SJCRH30 (cell line): ENCODE measurements at regions not wholly inside any gene's neighbourhood (a gene's known extent, or its start where the extent isn't known, plus 50 kb on each side); places are given as distances from the start of the nearest gene placed in this dataset.
A peak's percentile ranks its signal among the peaks of the same experiment; 100 is the strongest.

ENCODE experiments used
- DNase-seq, 2 experiments: peaks; one replicate each; pipeline ENCODE4 v3.0.0-alpha.2; 2015 to 2020
- H3K27ac ChIP-seq: fragments of 250-450 bp; sonication (Bioruptor Pico); 2 replicates; pipeline ENCODE4 v1.5.1; 2020; ENCODE audit warnings: mild to moderate bottlenecking, moderate library complexity
- H3K27me3 ChIP-seq: fragments of 250-450 bp; sonication (Bioruptor Pico); 2 replicates; pipeline ENCODE4 v1.5.1; 2020; ENCODE audit warnings: mild to moderate bottlenecking, moderate library complexity
- H3K36me3 ChIP-seq: fragments of 250-450 bp; sonication (Bioruptor Pico); 2 replicates; pipeline ENCODE4 v1.5.1; 2020; ENCODE audit warnings: mild to moderate bottlenecking, moderate library complexity
- H3K4me1 ChIP-seq: fragments of 250-450 bp; sonication (Bioruptor Pico); 2 replicates; pipeline ENCODE4 v1.5.1; 2020; ENCODE audit warnings: mild to moderate bottlenecking, moderate library complexity
- H3K4me3 ChIP-seq: fragments of 250-450 bp; sonication (Bioruptor Pico); 2 replicates; pipeline ENCODE4 v1.5.1; 2020; ENCODE audit warnings: mild to moderate bottlenecking, moderate library complexity
- H3K9me3 ChIP-seq: fragments of 250-450 bp; sonication (Bioruptor Pico); replicated peaks from 2 replicates; pipeline ENCODE4 v1.5.1; 2020; ENCODE audit warnings: mild to moderate bottlenecking, moderate library complexity

DNA sequence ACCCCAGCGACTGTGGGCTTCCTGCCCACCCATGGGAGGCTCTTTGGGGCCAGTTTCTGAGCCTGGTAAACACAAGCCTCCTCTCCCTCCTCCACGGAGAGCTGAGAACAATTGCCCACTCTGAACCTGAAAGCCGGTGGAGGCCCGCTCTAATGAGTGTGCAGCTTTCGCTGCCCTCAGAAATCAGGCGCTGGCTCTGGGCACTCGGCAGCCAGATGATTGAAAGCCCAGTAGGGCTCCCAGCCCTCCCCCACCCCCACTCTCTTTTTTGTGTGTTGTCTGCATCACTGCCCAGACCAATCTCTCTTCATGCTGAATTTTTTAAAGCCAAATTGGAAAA is 438.9 kb downstream of the RPS24 start:
- no peaks in the 10 kb centered on the region for H3K9me3 ChIP-seq
- no peak overlapping the region for H3K27ac ChIP-seq
- H3K4me3 ChIP-seq, result no peak overlapping the region
- no peaks in the 10 kb centered on the region for H3K4me1 ChIP-seq
- no peaks in the 10 kb centered on the region for H3K36me3 ChIP-seq
- no peaks in the 10 kb centered on the region for H3K27me3 ChIP-seq
- DNase-seq, result no peak

DNA sequence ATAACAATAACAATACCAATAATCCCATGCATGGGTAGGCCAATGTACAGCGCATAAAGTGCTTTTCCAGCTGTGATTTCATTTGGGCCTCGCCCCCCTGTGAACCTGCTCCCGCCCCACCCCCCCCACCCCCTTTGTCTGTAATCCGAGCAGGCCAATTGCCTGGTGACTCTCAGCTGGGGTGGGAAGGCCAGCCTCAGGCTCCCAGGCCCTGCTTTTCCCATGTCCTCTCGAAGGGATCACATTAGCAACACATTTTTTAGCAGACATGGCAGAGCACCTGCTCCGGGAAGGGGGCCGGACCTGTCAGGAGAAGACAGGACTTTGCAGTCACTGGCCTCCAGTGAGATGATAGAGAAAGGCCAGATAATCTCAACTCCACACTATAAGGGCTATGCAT is 439.3 kb downstream of the RPS24 start:
- Histone ChIP-seq H3K27ac (no peak overlapping the region), H3K9me3 (no peaks in the 10 kb centered on the region), H3K36me3 (no peaks in the 10 kb centered on the region), H3K4me3 (no peak overlapping the region), H3K27me3 (no peaks in the 10 kb centered on the region), H3K4me1 (no peaks in the 10 kb centered on the region)
- DNase-seq, result no peak

GRCh38 chr10:78474743-78475142 is 441.1 kb downstream of the RPS24 start:
- no peak overlapping the region for H3K27ac ChIP-seq
- no peak overlapping the region for H3K4me3 ChIP-seq
- DNase-seq, result no peak
- H3K36me3 ChIP-seq, result no peaks in the 10 kb centered on the region
- H3K9me3 ChIP-seq, result no peaks in the 10 kb centered on the region
- H3K27me3 ChIP-seq, result no peaks in the 10 kb centered on the region
- H3K4me1 ChIP-seq, result no peaks in the 10 kb centered on the region

- no peak overlapping the region for H3K27ac ChIP-seq
- H3K4me3 ChIP-seq, result no peak overlapping the region
- DNase-seq, result no peak
- H3K9me3 ChIP-seq, result no peaks in the 10 kb centered on the region
- no peaks in the 10 kb centered on the region for H3K4me1 ChIP-seq
- H3K36me3 ChIP-seq, result no peaks in the 10 kb centered on the region
- no peaks in the 10 kb centered on the region for H3K27me3 ChIP-seq
Observed at GRCh38 chr10:78475437-78475836, 441.8 kb downstream of the RPS24 start.

- Histone ChIP-seq H3K27ac (no peak overlapping the region), H3K4me1 (no peaks in the 10 kb centered on the region), H3K27me3 (no peaks in the 10 kb centered on the region), H3K4me3 (no peak overlapping the region), H3K36me3 (no peaks in the 10 kb centered on the region), H3K9me3 (no peaks in the 10 kb centered on the region)
- no peak for DNase-seq
Observed at GRCh38 chr10:78476156-78476555, 442.5 kb downstream of the RPS24 start.

- H3K4me3 ChIP-seq, result no peak overlapping the region
- no peaks in the 10 kb centered on the region for H3K9me3 ChIP-seq
- no peaks in the 10 kb centered on the region for H3K36me3 ChIP-seq
- no peaks in the 10 kb centered on the region for H3K27me3 ChIP-seq
- no peak overlapping the region for H3K27ac ChIP-seq
- no peaks in the 10 kb centered on the region for H3K4me1 ChIP-seq
- no peak for DNase-seq
Observed at GRCh38 chr10:78476844-78477243, 443.2 kb downstream of the RPS24 start.

DNA sequence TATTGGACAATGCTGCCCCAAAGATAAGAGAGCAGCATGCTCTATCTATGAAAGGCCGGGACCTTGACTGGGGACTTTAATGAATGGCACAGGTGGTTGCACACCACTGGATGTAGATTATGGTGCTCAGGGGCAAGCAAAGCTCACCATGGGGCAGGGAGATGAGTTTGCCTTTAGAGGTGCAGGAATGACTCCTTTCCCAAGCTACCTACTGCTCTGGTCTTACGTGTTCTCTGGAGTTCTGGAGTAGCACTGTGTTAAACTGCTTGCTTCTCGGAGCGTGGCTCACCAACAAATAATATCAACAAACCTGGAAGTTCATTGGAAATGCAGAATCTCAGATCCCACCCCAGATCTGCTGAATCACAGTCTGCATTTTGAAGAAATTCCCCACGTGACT is 445.3 kb downstream of the RPS24 start:
- Histone ChIP-seq H3K27ac (no peak overlapping the region), H3K4me1 (no peaks in the 10 kb centered on the region), H3K27me3 (no peaks in the 10 kb centered on the region), H3K9me3 (no peaks in the 10 kb centered on the region), H3K4me3 (no peak overlapping the region), H3K36me3 (no peaks in the 10 kb centered on the region)
- DNase-seq, result no peak

GRCh38 chr10:78479467-78479866 is 445.8 kb downstream of the RPS24 start:
- H3K4me1 ChIP-seq, result no peaks in the 10 kb centered on the region
- no peak overlapping the region for H3K27ac ChIP-seq
- no peaks in the 10 kb centered on the region for H3K9me3 ChIP-seq
- H3K27me3 ChIP-seq, result no peaks in the 10 kb centered on the region
- H3K4me3 ChIP-seq, result no peak overlapping the region
- no peak for DNase-seq
- no peaks in the 10 kb centered on the region for H3K36me3 ChIP-seq

DNA sequence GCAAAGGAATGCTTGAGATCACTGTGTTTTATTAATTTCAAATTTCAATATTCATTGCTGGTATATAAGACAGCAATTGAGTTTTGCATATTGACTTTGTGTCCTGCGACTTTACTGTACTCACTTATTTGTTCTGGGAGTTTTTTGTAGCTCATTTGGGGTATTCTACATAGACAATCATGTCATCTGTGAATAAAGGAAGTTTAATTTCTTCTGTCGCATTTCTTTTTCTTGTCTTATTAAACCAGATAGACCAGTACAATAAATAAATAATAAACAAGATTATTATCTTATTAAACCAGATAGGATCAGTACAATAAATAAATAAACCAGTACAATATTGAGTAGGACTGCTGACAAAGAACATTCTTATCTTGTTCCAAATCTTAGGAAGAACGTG is 448.2 kb downstream of the RPS24 start:
- Histone ChIP-seq H3K27ac (no peak overlapping the region), H3K4me1 (no peaks in the 10 kb centered on the region), H3K36me3 (no peaks in the 10 kb centered on the region), H3K27me3 (no peaks in the 10 kb centered on the region), H3K9me3 (no peaks in the 10 kb centered on the region), H3K4me3 (no peak overlapping the region)
- no peak for DNase-seq

GRCh38 chr10:78483641-78484040 is 450.0 kb downstream of the RPS24 start:
- Histone ChIP-seq H3K4me1 (no peaks in the 10 kb centered on the region), H3K4me3 (no peak overlapping the region), H3K9me3 (no peaks in the 10 kb centered on the region), H3K27me3 (no peaks in the 10 kb centered on the region), H3K36me3 (no peaks in the 10 kb centered on the region), H3K27ac (no peak overlapping the region)
- peak in 1 of 2 experiments; percentile 15 for DNase-seq

GRCh38 chr10:78489034-78489433 is 455.4 kb downstream of the RPS24 start:
- Histone ChIP-seq H3K9me3 (no peaks in the 10 kb centered on the region), H3K27ac (no peak overlapping the region), H3K4me1 (no peaks in the 10 kb centered on the region), H3K36me3 (no peaks in the 10 kb centered on the region), H3K4me3 (no peak overlapping the region), H3K27me3 (no peaks in the 10 kb centered on the region)
- no peak for DNase-seq

DNA sequence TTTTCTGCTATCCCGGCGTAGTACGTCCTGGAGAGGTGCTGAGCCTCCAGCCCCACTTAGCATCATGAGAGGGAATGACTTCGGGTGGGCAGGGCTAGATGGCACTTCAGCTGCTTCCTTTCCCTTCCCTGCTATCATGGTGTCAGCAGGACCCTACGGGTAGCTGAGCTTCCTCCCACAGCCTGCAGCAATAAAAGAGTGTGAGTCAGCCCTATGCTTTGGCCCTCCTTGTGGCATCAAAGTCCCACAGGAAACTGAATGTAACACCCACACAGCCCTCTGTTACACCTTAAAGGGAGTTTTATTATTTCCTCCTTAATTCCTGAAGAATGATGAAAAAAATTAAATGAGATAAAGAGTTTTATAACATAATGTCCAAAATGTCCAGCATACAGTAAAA is 458.1 kb downstream of the RPS24 start:
- no peaks in the 10 kb centered on the region for H3K4me1 ChIP-seq
- no peaks in the 10 kb centered on the region for H3K36me3 ChIP-seq
- H3K4me3 ChIP-seq, result no peak overlapping the region
- no peaks in the 10 kb centered on the region for H3K27me3 ChIP-seq
- no peak for DNase-seq
- no peak overlapping the region for H3K27ac ChIP-seq
- H3K9me3 ChIP-seq, result no peaks in the 10 kb centered on the region

DNA sequence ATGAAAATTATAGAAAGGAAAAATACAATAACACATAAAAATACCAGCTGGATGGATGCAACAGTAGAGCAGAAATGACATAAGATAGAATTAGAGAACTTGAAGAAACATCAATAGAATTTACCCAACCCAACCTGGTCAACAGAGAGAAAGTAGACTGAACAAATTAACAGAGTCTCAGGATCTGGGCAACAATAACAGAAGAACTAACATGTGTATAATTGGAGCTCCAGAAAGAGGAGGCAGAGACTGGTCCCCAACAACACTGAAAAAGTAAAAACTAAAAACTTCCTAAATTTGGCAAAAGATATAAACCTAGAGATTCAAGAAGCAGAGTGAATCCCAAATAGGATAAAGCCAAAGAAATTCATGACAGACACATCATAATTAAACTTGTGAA is 458.8 kb downstream of the RPS24 start:
- H3K27ac ChIP-seq, result no peak overlapping the region
- no peaks in the 10 kb centered on the region for H3K4me1 ChIP-seq
- DNase-seq, result no peak
- no peaks in the 10 kb centered on the region for H3K27me3 ChIP-seq
- H3K4me3 ChIP-seq, result no peak overlapping the region
- no peaks in the 10 kb centered on the region for H3K36me3 ChIP-seq
- no peaks in the 10 kb centered on the region for H3K9me3 ChIP-seq

DNA sequence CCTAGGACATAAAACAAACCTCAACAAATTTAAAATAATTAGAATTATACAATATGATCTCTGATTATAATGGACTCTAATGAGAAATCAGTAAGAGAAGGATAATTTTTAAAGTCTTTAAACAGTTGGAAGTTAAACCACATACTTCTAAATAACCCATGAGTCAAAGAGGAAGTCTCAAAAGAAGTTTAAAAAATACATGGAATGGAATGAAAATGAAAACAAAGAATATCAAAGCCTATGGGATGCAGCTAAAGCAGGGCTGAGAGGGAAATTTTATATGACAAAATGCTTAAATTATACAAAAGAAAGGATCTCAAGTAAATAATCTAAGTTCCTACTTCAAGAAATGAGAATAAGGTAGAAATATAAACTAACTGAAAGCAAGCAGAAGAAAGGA is 460.5 kb downstream of the RPS24 start:
- no peak for DNase-seq
- Histone ChIP-seq H3K27ac (no peak overlapping the region), H3K4me3 (no peak overlapping the region), H3K27me3 (no peaks in the 10 kb centered on the region), H3K9me3 (no peaks in the 10 kb centered on the region), H3K36me3 (no peaks in the 10 kb centered on the region), H3K4me1 (no peaks in the 10 kb centered on the region)

DNA sequence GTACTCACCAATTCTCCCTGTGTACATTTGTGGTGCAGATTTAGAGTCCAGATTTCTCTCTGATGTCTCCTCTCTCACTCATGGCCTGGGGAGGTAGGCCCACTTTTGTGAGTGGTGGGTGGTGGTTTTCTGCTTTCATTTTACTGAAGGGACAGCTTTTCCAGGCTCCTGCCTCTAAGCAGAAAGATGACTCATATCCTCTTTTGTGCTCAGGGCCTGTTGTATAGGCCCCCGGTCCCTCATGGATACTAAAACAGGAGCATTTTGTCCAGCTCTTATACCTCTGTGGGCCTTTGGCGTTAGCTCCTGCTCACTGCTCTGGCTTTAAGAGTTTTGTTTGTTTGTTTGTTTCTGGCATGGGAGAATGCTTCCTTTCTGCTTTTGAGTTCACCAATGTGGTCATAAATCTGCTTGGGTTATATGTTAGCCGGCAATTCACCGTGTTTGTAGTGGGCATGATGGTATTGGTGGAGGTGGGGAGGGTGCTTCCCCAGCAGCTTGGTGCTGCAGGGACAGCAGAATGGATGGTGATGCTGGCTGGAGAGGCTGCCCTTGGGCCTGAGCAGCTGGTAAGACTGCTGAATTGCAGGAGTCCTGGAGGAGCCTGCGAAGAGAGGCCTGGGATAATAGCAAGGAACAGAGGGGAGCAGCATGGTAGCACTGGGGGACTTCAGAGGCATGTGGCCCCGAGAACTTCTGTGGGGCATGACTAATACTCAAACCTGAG is 468.7 kb downstream of the RPS24 start:
- no peak for DNase-seq
- Histone ChIP-seq H3K4me1 (no peaks in the 10 kb centered on the region), H3K4me3 (no peak overlapping the region), H3K27me3 (no peaks in the 10 kb centered on the region; the same call in 1 of the 2 replicates), H3K36me3 (no peaks in the 10 kb centered on the region), H3K9me3 (no peaks in the 10 kb centered on the region), H3K27ac (no peak overlapping the region)

- no peaks in the 10 kb centered on the region; the same call in 1 of the 2 replicates for H3K27me3 ChIP-seq
- H3K27ac ChIP-seq, result no peak overlapping the region
- H3K4me1 ChIP-seq, result no peaks in the 10 kb centered on the region
- DNase-seq, result no peak
- H3K36me3 ChIP-seq, result no peaks in the 10 kb centered on the region
- no peak overlapping the region for H3K4me3 ChIP-seq
- no peaks in the 10 kb centered on the region for H3K9me3 ChIP-seq
Observed at GRCh38 chr10:78504181-78504580, 470.5 kb downstream of the RPS24 start.
